DOHH2 (cell line): ENCODE measurements at regions not wholly inside any gene's neighbourhood (a gene's known extent, or its start where the extent isn't known, plus 50 kb on each side); places are given as distances from the start of the nearest gene placed in this dataset.

Experiments used
- H3F3A ChIP-seq: fragments of 200-600 bp; sonication (generic), shearing (Covaris generic); 2 replicates; pipeline ENCODE4 v1.6.0; 2016; ENCODE audit warnings: antibody characterized with exemption, mild to moderate bottlenecking; ENCODE audit not compliant: control insufficient read depth, insufficient read depth
- H3K27ac ChIP-seq: fragments of 200-600 bp; sonication (generic); 2 replicates; pipeline ENCODE4 v1.5.1; 2014; ENCODE audit warnings: low read depth, mild to moderate bottlenecking, low read length, moderate library complexity
- H3K27me3 ChIP-seq: fragments of 200-600 bp; sonication (generic); 2 replicates; pipeline ENCODE4 v1.6.1; 2014; ENCODE audit warnings: mild to moderate bottlenecking, low read length, mixed read lengths; ENCODE audit not compliant: control insufficient read depth
- H3K36me3 ChIP-seq: fragments of 200-600 bp; sonication (generic); 2 replicates; pipeline ENCODE4 v1.6.1; 2014; ENCODE audit warnings: mild to moderate bottlenecking, low read length, moderate library complexity, mixed read lengths; ENCODE audit not compliant: control insufficient read depth
- H3K4me1 ChIP-seq: fragments of 200-600 bp; sonication (generic); 2 replicates; pipeline ENCODE4 v1.6.1; 2014; ENCODE audit warnings: mild to moderate bottlenecking, low read length, mixed read lengths; ENCODE audit not compliant: control insufficient read depth
- H3K4me2 ChIP-seq: fragments of 200-600 bp; sonication (generic); 2 replicates; pipeline ENCODE4 v1.6.0; 2014; ENCODE audit warnings: mild to moderate bottlenecking, low read length, moderate library complexity
- H3K4me3 ChIP-seq: fragments of 200-600 bp; sonication (generic); 2 replicates; pipeline ENCODE4 v1.5.1; 2014; ENCODE audit warnings: mild to moderate bottlenecking, low read length, mixed read lengths
- H3K79me2 ChIP-seq: fragments of 200-600 bp; sonication (generic); 2 replicates; pipeline ENCODE4 v1.6.1; 2014; ENCODE audit warnings: mild to moderate bottlenecking, low read length, mixed read lengths; ENCODE audit not compliant: control insufficient read depth
- H3K9me2 ChIP-seq: fragments of 200-600 bp; sonication (generic); replicated peaks from 2 replicates; pipeline ENCODE4 v1.6.1; 2014; ENCODE audit warnings: mild to moderate bottlenecking, low read length, mixed read lengths; ENCODE audit not compliant: control insufficient read depth
- H3K9me3 ChIP-seq: fragments of 200-600 bp; sonication (generic); 2 replicates; pipeline ENCODE4 v1.6.1; 2014; ENCODE audit warnings: antibody characterized with exemption, low read length, mixed read lengths; ENCODE audit not compliant: control insufficient read depth, insufficient read depth
- H4K20me1 ChIP-seq: fragments of 200-600 bp; sonication (generic); 2 replicates; pipeline ENCODE4 v1.6.0; 2014; ENCODE audit warnings: low read depth, mild to moderate bottlenecking, antibody characterized with exemption, low read length, moderate library complexity; ENCODE audit not compliant: control insufficient read depth, insufficient read depth
- EZH2phosphoT487 ChIP-seq: fragments of 200-600 bp; sonication (generic); IDR thresholded peaks from 2 replicates; pipeline ENCODE4 v1.6.1; 2017; ENCODE audit warnings: borderline replicate concordance, mild to moderate bottlenecking, antibody characterized with exemption, low read length, moderate library complexity, mixed read lengths
- TF ChIP-seq, protein P1 (sequence below): fragments of 200-600 bp; sonication (generic); IDR thresholded peaks from one replicate; pipeline ENCODE4 v1.5.1; 2014; ENCODE audit warnings: antibody characterized with exemption, mild to moderate bottlenecking, low read depth, low read length; ENCODE audit not compliant: poor library complexity, severe bottlenecking

- Histone ChIP-seq H3F3A (no peaks in the 10 kb centered on the region), H3K27me3 (no peaks in the 10 kb centered on the region), H3K4me2 (no peak overlapping the region), H3K36me3 (no peaks in the 10 kb centered on the region), H3K79me2 (no peaks in the 10 kb centered on the region), H4K20me1 (no peaks in the 10 kb centered on the region), H3K4me1 (no peaks in the 10 kb centered on the region), H3K9me2 (no peaks in the 10 kb centered on the region), H3K27ac (no peak overlapping the region), H3K9me3 (no peaks in the 10 kb centered on the region; the same call in 1 of the 2 replicates), H3K4me3 (no peak overlapping the region)
- TF ChIP-seq, protein P1, sequence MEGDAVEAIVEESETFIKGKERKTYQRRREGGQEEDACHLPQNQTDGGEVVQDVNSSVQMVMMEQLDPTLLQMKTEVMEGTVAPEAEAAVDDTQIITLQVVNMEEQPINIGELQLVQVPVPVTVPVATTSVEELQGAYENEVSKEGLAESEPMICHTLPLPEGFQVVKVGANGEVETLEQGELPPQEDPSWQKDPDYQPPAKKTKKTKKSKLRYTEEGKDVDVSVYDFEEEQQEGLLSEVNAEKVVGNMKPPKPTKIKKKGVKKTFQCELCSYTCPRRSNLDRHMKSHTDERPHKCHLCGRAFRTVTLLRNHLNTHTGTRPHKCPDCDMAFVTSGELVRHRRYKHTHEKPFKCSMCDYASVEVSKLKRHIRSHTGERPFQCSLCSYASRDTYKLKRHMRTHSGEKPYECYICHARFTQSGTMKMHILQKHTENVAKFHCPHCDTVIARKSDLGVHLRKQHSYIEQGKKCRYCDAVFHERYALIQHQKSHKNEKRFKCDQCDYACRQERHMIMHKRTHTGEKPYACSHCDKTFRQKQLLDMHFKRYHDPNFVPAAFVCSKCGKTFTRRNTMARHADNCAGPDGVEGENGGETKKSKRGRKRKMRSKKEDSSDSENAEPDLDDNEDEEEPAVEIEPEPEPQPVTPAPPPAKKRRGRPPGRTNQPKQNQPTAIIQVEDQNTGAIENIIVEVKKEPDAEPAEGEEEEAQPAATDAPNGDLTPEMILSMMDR = no peak
- no peak for TF ChIP-seq EZH2phosphoT487
Observed at GRCh38 chr5:130462516-130462915, 558.3 kb downstream of the CHSY3 start.

DNA sequence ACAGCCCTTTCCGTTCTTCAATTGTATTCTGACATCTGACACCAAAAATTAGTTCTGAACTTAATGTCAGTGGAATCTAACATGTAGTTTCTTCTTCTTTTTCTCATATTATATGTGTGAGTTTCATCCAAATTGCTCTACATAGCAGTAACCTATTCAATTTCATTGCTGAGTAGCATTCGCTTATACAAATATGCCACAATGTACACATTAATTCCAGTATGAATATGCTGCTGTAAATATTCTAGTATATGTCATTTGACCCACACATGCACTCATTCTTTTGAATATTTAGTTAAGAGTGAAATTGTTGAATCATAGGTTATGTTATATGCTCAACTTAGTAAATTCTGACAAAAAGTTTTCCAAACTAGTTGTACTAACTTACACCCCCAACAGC, 550.9 kb downstream of the CHSY3 start:
- Histone ChIP-seq H3K9me3 (peaks cover 7% of the 10 kb centered on the region; the same call in 1 of the 2 replicates), H4K20me1 (no peaks in the 10 kb centered on the region), H3K36me3 (no peaks in the 10 kb centered on the region), H3K9me2 (no peaks in the 10 kb centered on the region), H3K4me3 (no peak overlapping the region), H3K27ac (no peak overlapping the region), H3F3A (no peaks in the 10 kb centered on the region), H3K27me3 (no peaks in the 10 kb centered on the region), H3K4me2 (no peak overlapping the region), H3K4me1 (no peaks in the 10 kb centered on the region), H3K79me2 (no peaks in the 10 kb centered on the region)
- TF ChIP-seq, protein P1 = no peak
- TF ChIP-seq EZH2phosphoT487 = no peak

DNA sequence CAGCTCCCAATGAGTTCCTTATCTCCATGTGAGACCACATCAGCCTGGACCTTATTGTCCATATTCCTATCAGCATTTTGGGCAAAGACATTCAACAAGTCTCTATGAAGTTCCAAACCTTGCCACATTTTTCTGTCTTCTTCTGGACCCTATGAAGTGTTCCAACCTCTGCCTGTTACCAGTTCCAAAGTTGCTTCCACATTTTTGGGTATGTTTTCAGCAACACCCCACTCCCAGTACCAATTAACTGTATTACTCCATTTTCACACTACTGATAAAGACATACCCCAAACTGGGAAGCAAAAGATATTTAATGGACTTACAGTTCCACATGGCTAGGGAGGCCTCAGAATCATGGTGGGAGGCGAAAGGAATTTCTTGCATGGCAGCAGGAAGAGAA, 548.5 kb downstream of the CHSY3 start:
- H3K4me3 ChIP-seq = no peak overlapping the region
- H3F3A ChIP-seq = no peaks in the 10 kb centered on the region
- no peak overlapping the region for H3K4me2 ChIP-seq
- H3K79me2 ChIP-seq = no peaks in the 10 kb centered on the region
- H3K4me1 ChIP-seq = no peaks in the 10 kb centered on the region
- no peak for TF ChIP-seq EZH2phosphoT487
- TF ChIP-seq, protein P1 = no peak
- no peak overlapping the region for H3K27ac ChIP-seq
- H3K9me2 ChIP-seq = no peaks in the 10 kb centered on the region
- no peaks in the 10 kb centered on the region for H3K36me3 ChIP-seq
- H3K9me3 ChIP-seq = peaks cover 7% of the 10 kb centered on the region; the same call in 1 of the 2 replicates
- H4K20me1 ChIP-seq = no peaks in the 10 kb centered on the region
- H3K27me3 ChIP-seq = no peaks in the 10 kb centered on the region
